ENCODE measurements at regions not wholly inside any gene's neighbourhood (a gene's known extent, or its start where the extent isn't known, plus 50 kb on each side); places are given as distances from the start of the nearest gene placed in this dataset.

- intact Hi-C loops (cut with micrococcal nuclease) = no loop called here
- no peak overlapping the region for H2AFZ ChIP-seq (ENCODE audit: insufficient read depth, low read depth, low read length, poor library complexity, severe bottlenecking)
- no peaks in the 10 kb centered on the region for H3K27me3 ChIP-seq (ENCODE audit: control insufficient read depth in 2 of 2, insufficient read depth in 2 of 2, low read length in 2 of 2)
- DNase-seq = no peak
- peaks cover 5 to 11% of the 10 kb centered on the region in 2 donors for H3K4me1 ChIP-seq (ENCODE audit: control insufficient read depth in 1 of 2, insufficient read depth in 2 of 2, low read length in 2 of 2)
- H3K27ac ChIP-seq (ENCODE audit: low read depth in 1 of 2, low read length in 2 of 2) = peak overlapping the region in 1 of 2 donors; percentile 49
- Mint-ChIP-seq H3K27me3 (ENCODE audit: low read depth in 3 of 3) (peaks cover 0 to 5% (median 0%) of the 10 kb centered on the region in 3 donors), H3K36me3 (peaks cover 1 to 9% of the 10 kb centered on the region in 2 donors), H3K9me3 (peaks cover 27 to 43% (median 37%) of the 10 kb centered on the region in 7 donors), H3K4me3 (no peak overlapping the region), H3K4me1 (peaks cover 15% of the 10 kb centered on the region), H3K27ac (peak overlapping the region in 1 of 7 donors; percentile 47)
- H3K4me3 ChIP-seq (replicated peaks in 1 of 3; ENCODE audit: low read depth in 2 of 3, low read length in 3 of 3) = peak overlapping the region in 1 of 3 experiments; percentile 9
- H3K4me2 ChIP-seq (replicated peaks; ENCODE audit: extremely low read depth, low read length, poor library complexity, severe bottlenecking) = no peak overlapping the region
- H3K36me3 ChIP-seq (replicated peaks in 1 of 2; ENCODE audit: control insufficient read depth in 1 of 2, insufficient read depth in 2 of 2, low read length in 2 of 2) = no peaks in the 10 kb centered on the region
- H3K9me3 ChIP-seq (replicated peaks in 1 of 2; ENCODE audit: control insufficient read depth in 1 of 2, insufficient read depth in 1 of 2, low read length in 2 of 2) = peaks cover 14 to 30% of the 10 kb centered on the region in 2 donors
- no peak for TF ChIP-seq CTCF (IDR thresholded peaks at IDR 0.05)
- no peaks in the 10 kb centered on the region for H3K79me2 ChIP-seq (ENCODE audit: insufficient read depth, low read length)
- H3K9ac ChIP-seq (ENCODE audit: insufficient read depth, low read length, poor library complexity, severe bottlenecking) = no peak overlapping the region
- 100% methylated on average over 1 of the region's 2 CpGs for WGBS (ENCODE audit: insufficient coverage)
- H4K20me1 ChIP-seq (ENCODE audit: insufficient read depth, low read length) = no peaks in the 10 kb centered on the region
Observed at GRCh38 chr16:72458035-72458434, 286.1 kb upstream of the PMFBP1 start.

GRCh38 chr16:72457243-72457940 is 285.4 kb upstream of the PMFBP1 start:
- TF ChIP-seq CTCF (IDR thresholded peaks at IDR 0.05) = no peak
- Mint-ChIP-seq H3K36me3 (peaks cover 1 to 11% of the 10 kb centered on the region in 2 donors), H3K4me1 (peaks cover 15% of the 10 kb centered on the region), H3K27ac (peak overlapping the region in 1 of 7 donors; percentile 47), H3K27me3 (ENCODE audit: low read depth in 3 of 3) (peaks cover 0 to 5% (median 0%) of the 10 kb centered on the region in 3 donors), H3K4me3 (no peak overlapping the region), H3K9me3 (peaks cover 29 to 44% (median 38%) of the 10 kb centered on the region in 7 donors)
- intact Hi-C loops (cut with micrococcal nuclease) = no loop called here
- Histone ChIP-seq H3K9ac (ENCODE audit: insufficient read depth, low read length, poor library complexity, severe bottlenecking) (no peak overlapping the region), H3K27me3 (ENCODE audit: control insufficient read depth in 2 of 2, insufficient read depth in 2 of 2, low read length in 2 of 2) (no peaks in the 10 kb centered on the region), H3K27ac (ENCODE audit: low read depth in 1 of 2, low read length in 2 of 2) (no peak overlapping the region), H3K79me2 (ENCODE audit: insufficient read depth, low read length) (no peaks in the 10 kb centered on the region), H3K4me1 (ENCODE audit: control insufficient read depth in 1 of 2, insufficient read depth in 2 of 2, low read length in 2 of 2) (peaks cover 5 to 11% of the 10 kb centered on the region in 2 donors), H3K4me2 (replicated peaks; ENCODE audit: extremely low read depth, low read length, poor library complexity, severe bottlenecking) (no peak overlapping the region), H2AFZ (ENCODE audit: insufficient read depth, low read depth, low read length, poor library complexity, severe bottlenecking) (no peak overlapping the region), H3K4me3 (replicated peaks in 1 of 3; ENCODE audit: low read depth in 2 of 3, low read length in 3 of 3) (peak overlapping the region in 1 of 3 experiments; percentile 9), H4K20me1 (ENCODE audit: insufficient read depth, low read length) (no peaks in the 10 kb centered on the region), H3K36me3 (replicated peaks in 1 of 2; ENCODE audit: control insufficient read depth in 1 of 2, insufficient read depth in 2 of 2, low read length in 2 of 2) (no peaks in the 10 kb centered on the region), H3K9me3 (replicated peaks in 1 of 2; ENCODE audit: control insufficient read depth in 1 of 2, insufficient read depth in 1 of 2, low read length in 2 of 2) (peaks cover 19 to 30% of the 10 kb centered on the region in 2 donors)
- WGBS (ENCODE audit: insufficient coverage) = 100% methylated on average over 1 of the region's 4 CpGs
- DNase-seq = peak in 2 of 3 donors; percentile 7 to 13
